H1 (cell line): ENCODE measurements at regions not wholly inside any gene's neighbourhood (a gene's known extent, or its start where the extent isn't known, plus 50 kb on each side); places are given as distances from the start of the nearest gene placed in this dataset.

ENCODE experiments used
- CTCF ChIA-PET: fragments of 300-600 bp; sonication (Branson Sonifier 250); formaldehyde crosslinking; loops from one replicate; lab custom pipeline; 2021; ENCODE audit not compliant: partially characterized antibody; lab: Charles Lee
- POLR2A ChIA-PET: fragments of 300-600 bp; sonication (Branson Sonifier 250); formaldehyde crosslinking; loops from one replicate; lab custom pipeline; 2021; ENCODE audit warnings: inconsistent platforms; ENCODE audit not compliant: partially characterized antibody; lab: Charles Lee
- DNase-seq, 2 experiments: peaks; one replicate each; pipeline versions ENCODE4 v3.0.0 to v3.0.0-alpha.2; 2010 to 2022; ENCODE audit warnings: low spot score in 2 of 2, low read depth in 1 of 2, mixed read lengths in 1 of 2
- FAIRE-seq: peaks from 2 replicates; lab custom pipeline; 2011; peaks lifted over from hg19 to GRCh38; lab: Jason Lieb, UNC
- H2AFZ ChIP-seq: 2 replicates; pipeline ENCODE4 v1.8.1; 2012; ENCODE audit warnings: low read length, inconsistent platforms
- H2AK5ac ChIP-seq: 2 replicates; pipeline ENCODE4 v1.6.1; 2013; ENCODE audit warnings: low read depth, low read length
- H2BK120ac ChIP-seq: replicated peaks from 2 replicates; pipeline ENCODE3; 2013; ENCODE audit warnings: low read depth, low read length, inconsistent platforms
- H2BK12ac ChIP-seq: 2 replicates; pipeline ENCODE4 v1.6.1; 2013; ENCODE audit warnings: low read depth, low read length
- H2BK15ac ChIP-seq: 2 replicates; pipeline ENCODE4 v1.6.1; 2013; ENCODE audit warnings: low read length
- H2BK20ac ChIP-seq: 2 replicates; pipeline ENCODE4 v1.6.1; 2013; ENCODE audit warnings: low read length
- H2BK5ac ChIP-seq: 2 replicates; pipeline ENCODE4 v1.6.1; 2013; ENCODE audit warnings: low read depth, low read length
- H3K14ac ChIP-seq: 2 replicates; pipeline ENCODE4 v1.6.1; 2013; ENCODE audit warnings: inconsistent platforms; ENCODE audit not compliant: insufficient read length
- H3K18ac ChIP-seq: 2 replicates; pipeline ENCODE4 v1.6.1; 2013; ENCODE audit warnings: low read length; ENCODE audit errors: extremely low read depth
- H3K23ac ChIP-seq: 2 replicates; pipeline ENCODE4 v1.6.1; 2013; ENCODE audit warnings: inconsistent platforms; ENCODE audit not compliant: insufficient read length
- H3K23me2 ChIP-seq: 2 replicates; pipeline ENCODE4 v1.6.1; 2013; ENCODE audit warnings: low read depth, low read length
- H3K27ac ChIP-seq: 2 replicates; pipeline ENCODE4 v1.6.1; 2011; ENCODE audit warnings: low read depth, low read length, inconsistent platforms
- H3K27me3 ChIP-seq, 4 experiments: replicated peaks in 1 of 4; 1 replicate in 1 of 4; 2 replicates in 3 of 4; pipeline versions ENCODE4 v1.6.1 to v1.8.1; 2011 to 2013; ENCODE audit warnings: low read length in 3 of 4, mild to moderate bottlenecking in 3 of 4, inconsistent platforms in 2 of 4, mixed read lengths in 2 of 4, moderate library complexity in 1 of 4; ENCODE audit not compliant: control insufficient read depth in 3 of 4, insufficient read depth in 3 of 4; ENCODE audit errors: extremely low read depth in 1 of 4
- H3K36me3 ChIP-seq, 4 experiments: 2 replicates each; pipeline versions ENCODE4 v1.6.1 to v1.8.1; 2011 to 2013; ENCODE audit warnings: mild to moderate bottlenecking in 4 of 4, low read length in 3 of 4, moderate library complexity in 2 of 4, control low read depth in 1 of 4, inconsistent platforms in 1 of 4; ENCODE audit not compliant: insufficient read depth in 4 of 4, control insufficient read depth in 2 of 4
- H3K4ac ChIP-seq: replicated peaks from 2 replicates; pipeline ENCODE3; 2013; ENCODE audit warnings: low read length, low read depth, mixed read lengths, inconsistent platforms; ENCODE audit not compliant: insufficient read length
- H3K4me1 ChIP-seq, 4 experiments: replicated peaks in 1 of 4; 1 replicate in 1 of 4; 2 replicates in 3 of 4; pipeline versions ENCODE4 v1.6.1 to v1.8.1; 2011 to 2013; ENCODE audit warnings: low read length in 3 of 4, inconsistent platforms in 2 of 4, mixed read lengths in 1 of 4; ENCODE audit not compliant: insufficient read depth in 4 of 4, control insufficient read depth in 3 of 4
- H3K4me2 ChIP-seq, 2 experiments: 2 replicates each; pipeline versions ENCODE4 v1.6.1 to v1.8.1; 2011 to 2013; ENCODE audit warnings: low read depth in 2 of 2, low read length in 2 of 2, control low read depth in 1 of 2, inconsistent platforms in 1 of 2, mild to moderate bottlenecking in 1 of 2; ENCODE audit not compliant: insufficient read depth in 1 of 2
- H3K4me3 ChIP-seq, 4 experiments: fragments of 200-600, 300-600 bp in 1 of 4; sonication (generic), shearing (Covaris generic), sonication (Bioruptor Twin) in 1 of 4; 2 replicates each; pipeline versions ENCODE4 v1.5.1 to v1.8.1; 2011 to 2016; ENCODE audit warnings: low read length in 4 of 4, low read depth in 3 of 4, control low read depth in 2 of 4, inconsistent platforms in 2 of 4, mild to moderate bottlenecking in 2 of 4, mixed read lengths in 1 of 4, moderate library complexity in 1 of 4; ENCODE audit not compliant: insufficient read depth in 2 of 4; ENCODE audit errors: extremely low read depth in 1 of 4
- H3K56ac ChIP-seq: replicated peaks from 2 replicates; pipeline ENCODE3; 2013; ENCODE audit warnings: low read depth, mild to moderate bottlenecking, mixed read lengths, low read length, inconsistent platforms; ENCODE audit not compliant: insufficient read length
- H3K79me1 ChIP-seq: 2 replicates; pipeline ENCODE4 v1.6.1; 2013; ENCODE audit warnings: low read depth, low read length, control low read depth
- H3K79me2 ChIP-seq, 2 experiments: 2 replicates each; pipeline versions ENCODE4 v1.6.1 to v1.8.1; 2012 to 2013; ENCODE audit warnings: low read length in 2 of 2, mild to moderate bottlenecking in 2 of 2, inconsistent platforms in 1 of 2; ENCODE audit not compliant: insufficient read depth in 2 of 2, control insufficient read depth in 1 of 2
- H3K9ac ChIP-seq, 4 experiments: replicated peaks in 1 of 4; 1 replicate in 1 of 4; 2 replicates in 3 of 4; pipeline versions ENCODE4 v1.6.1 to v1.8.1; 2011 to 2013; ENCODE audit warnings: low read depth in 3 of 4, low read length in 3 of 4, control low read depth in 2 of 4, mild to moderate bottlenecking in 2 of 4, moderate library complexity in 2 of 4, inconsistent platforms in 1 of 4; ENCODE audit errors: extremely low read depth in 1 of 4
- H3K9me3 ChIP-seq, 2 experiments: 2 replicates each; pipeline versions ENCODE4 v1.6.1 to v1.8.1; 2012 to 2013; ENCODE audit warnings: mild to moderate bottlenecking in 2 of 2, moderate library complexity in 2 of 2, control low read depth in 1 of 2, inconsistent platforms in 1 of 2, low read depth in 1 of 2, low read length in 1 of 2, mixed read lengths in 1 of 2; ENCODE audit not compliant: insufficient read depth in 2 of 2
- H4K20me1 ChIP-seq, 2 experiments: replicated peaks in 1 of 2; 2 replicates each; pipeline versions ENCODE3 to v1.8.1; 2011 to 2013; ENCODE audit warnings: inconsistent platforms in 2 of 2, low read length in 2 of 2, mild to moderate bottlenecking in 1 of 2; ENCODE audit not compliant: insufficient read depth in 2 of 2, control insufficient read depth in 1 of 2
- H4K5ac ChIP-seq: 2 replicates; pipeline ENCODE4 v1.6.1; 2013; ENCODE audit warnings: low read length, low read depth, mixed read lengths, inconsistent platforms; ENCODE audit not compliant: insufficient read length
- H4K8ac ChIP-seq: 2 replicates; pipeline ENCODE4 v1.8.0; 2013; ENCODE audit warnings: mild to moderate bottlenecking, moderate library complexity, low read length, inconsistent platforms; ENCODE audit not compliant: insufficient read depth; ENCODE audit errors: extremely low read depth
- H4K91ac ChIP-seq: replicated peaks from 2 replicates; pipeline ENCODE3; 2013; ENCODE audit warnings: low read length, mixed read lengths, inconsistent platforms; ENCODE audit not compliant: insufficient read length
- RAD21 ChIP-seq, 2 experiments: IDR thresholded peaks in 1 of 2; conservative IDR thresholded peaks in 1 of 2; 2 replicates each; pipeline ENCODE4 v1.6.1; 2011; ENCODE audit warnings: low read depth in 2 of 2, low read length in 2 of 2, improper control_type of control experiment in 1 of 2, inconsistent platforms in 1 of 2, mild to moderate bottlenecking in 1 of 2, moderate library complexity in 1 of 2
- TEAD4 ChIP-seq: IDR thresholded peaks from 2 replicates; pipeline ENCODE4 v1.6.1; 2012; ENCODE audit warnings: low read depth, low read length, inconsistent platforms, mixed read lengths
- WGBS, 2 experiments: shearing (Covaris generic) in 1 of 2; methylation state at CpG; one replicate each; pipeline versions ENCODE4 v1.1.6 to v1.1.7; 2013 to 2015; ENCODE audit warnings: low lambda C conversion rate in 2 of 2, mixed read lengths in 2 of 2, inconsistent platforms in 1 of 2, low coverage in 1 of 2, missing lambda C conversion rate in 1 of 2; ENCODE audit not compliant: insufficient replicate concordance in 2 of 2, insufficient coverage in 1 of 2, insufficient read length in 1 of 2; ENCODE audit errors: extremely low coverage in 1 of 2, missing lambda C conversion rate in 1 of 2; 5-methylcytosine and 5-hydroxymethylcytosine counted together

- WGBS, 2 experiments, result 82% methylated on average over 7 of the region's 7 CpGs; no CpG with 5 or more reads in 1 of the 2 experiments
- no peaks in the 10 kb centered on the region for H3K4me1 ChIP-seq
- no peak overlapping the region for H4K91ac ChIP-seq
- ChIA-PET POLR2A (no interaction called here), CTCF (interaction anchor here (0.6 kb wide), 2 partner anchors 384 to 772 kb away, joined by 3 to 5 read pairs; no protein-coding TSS in a partner anchor)
- no peak overlapping the region for H3K14ac ChIP-seq
- H3K4me2 ChIP-seq, result no peak overlapping the region
- no peak overlapping the region for H2BK20ac ChIP-seq
- no peak overlapping the region for H3K4me3 ChIP-seq
- no peak overlapping the region for H2AK5ac ChIP-seq
- no peaks in the 10 kb centered on the region for H4K20me1 ChIP-seq
- no peaks in the 10 kb centered on the region for H3K27me3 ChIP-seq
- DNase-seq (no peak), FAIRE-seq (no peak)
- no peak overlapping the region for H3K56ac ChIP-seq
- no peak overlapping the region for H4K5ac ChIP-seq
- no peak overlapping the region for H2AFZ ChIP-seq
- H3K23me2 ChIP-seq, result no peaks in the 10 kb centered on the region
- no peak overlapping the region for H2BK5ac ChIP-seq
- TF ChIP-seq TEAD4, result no peak
- peak in 1 of 2 experiments; percentile 22; a peak in 1 of 4 replicates for TF ChIP-seq RAD21 (IDR thresholded peaks at IDR 0.05 in 1 of 2, conservative IDR thresholded peaks at IDR 0.05 in 1 of 2; ENCODE audit: low read depth in 2 of 2, low read length in 2 of 2)
- peaks cover 0 to 4% of the 10 kb centered on the region in 2 experiments; a peak in 1 of 4 replicates for H3K9me3 ChIP-seq
- no peak overlapping the region for H3K27ac ChIP-seq
- no peak overlapping the region for H2BK15ac ChIP-seq
- no peak overlapping the region for H4K8ac ChIP-seq
- no peak overlapping the region for H2BK12ac ChIP-seq
- H3K79me1 ChIP-seq, result no peaks in the 10 kb centered on the region
- no peaks in the 10 kb centered on the region for H3K36me3 ChIP-seq
- H3K18ac ChIP-seq, result no peak overlapping the region
- H2BK120ac ChIP-seq, result no peak overlapping the region
- H3K9ac ChIP-seq, result no peak overlapping the region
- no peak overlapping the region for H3K23ac ChIP-seq
- H3K79me2 ChIP-seq, result no peaks in the 10 kb centered on the region
- no peak overlapping the region for H3K4ac ChIP-seq
Observed at GRCh38 chr2:239539083-239539775, 138.4 kb upstream of the HDAC4 start.
